GM18505 (cell line): ENCODE measurements at regions not wholly inside any gene's neighbourhood (a gene's known extent, or its start where the extent isn't known, plus 50 kb on each side); places are given as distances from the start of the nearest gene placed in this dataset.
"Not testable (repeated sequence)": the region's sequence is repeated elsewhere in the genome, so short reads cannot be mapped to it uniquely, and the experiment has no call there.

Experiments used
- ATAC-seq: cut with Tn5 transposase; IDR thresholded peaks from one replicate; pipeline ENCODE4 v1.9.1; 2021; ENCODE audit not compliant: unreplicated experiment
- POLR2A ChIP-seq: IDR thresholded peaks from 4 replicates; pipeline ENCODE4 v1.6.1; 2011; ENCODE audit warnings: borderline replicate concordance; ENCODE audit not compliant: insufficient read depth, insufficient read length; ENCODE audit errors: extremely low read depth

DNA sequence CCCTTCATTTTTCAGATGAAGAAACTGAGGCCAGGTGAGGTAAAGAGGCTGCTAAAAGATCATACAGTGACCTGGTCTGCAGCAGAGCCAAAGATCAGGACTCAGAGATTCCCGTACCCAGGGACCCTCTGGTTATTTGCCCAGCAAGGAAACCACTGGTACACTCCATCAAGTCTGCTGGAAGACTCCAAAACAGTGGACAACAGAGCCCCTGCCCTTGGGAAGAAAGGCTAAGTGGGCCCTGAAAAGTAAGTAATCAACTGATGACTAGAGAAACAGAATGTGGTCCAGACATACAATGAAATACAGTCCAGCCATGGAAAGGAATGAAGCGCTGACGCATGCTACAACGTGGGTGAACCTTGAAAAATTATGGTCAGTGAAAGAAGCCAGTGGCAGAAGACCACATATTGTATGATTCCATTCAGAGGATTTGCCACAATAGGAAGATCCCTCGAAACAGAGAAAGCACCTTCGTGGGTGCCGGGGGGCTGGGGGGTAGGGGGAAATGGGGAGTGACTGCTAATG lies 106.4 kb downstream of the ETS2 start:
- no peak for ATAC-seq
- no peak for TF ChIP-seq POLR2A

GRCh38 chr21:38911484-38912101 lies 105.9 kb downstream of the ETS2 start:
- ATAC-seq, result no peak
- TF ChIP-seq POLR2A, result no peak

GRCh38 chr21:38910390-38911067 lies 104.8 kb downstream of the ETS2 start:
- TF ChIP-seq POLR2A, result no peak
- ATAC-seq, result no peak

- no peak for ATAC-seq
Observed at GRCh38 chr21:38909929-38910328, 104.2 kb downstream of the ETS2 start.

DNA sequence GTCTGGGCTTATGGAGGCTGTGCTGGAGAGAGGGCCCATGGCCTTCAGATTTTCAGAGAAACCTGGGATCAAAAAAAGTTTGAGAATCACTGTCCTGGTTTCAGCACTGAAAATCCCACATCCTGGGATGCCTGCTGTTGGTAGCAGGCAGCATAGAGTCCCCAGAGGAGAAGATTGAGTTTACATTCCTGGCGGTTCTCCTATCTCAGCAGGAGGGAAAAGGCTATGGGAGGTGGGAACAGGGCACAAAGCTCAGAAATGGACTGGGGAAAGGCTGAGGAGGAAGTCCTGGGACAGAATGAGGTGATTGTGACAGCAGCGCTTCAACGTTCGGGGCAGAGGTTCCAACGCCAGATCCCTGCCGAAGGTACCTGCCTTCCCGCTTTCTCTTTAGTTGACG lies 103.4 kb downstream of the ETS2 start:
- no peak for ATAC-seq
- TF ChIP-seq POLR2A, result no peak

More at GRCh38 chr21:38909929-38910328, 104.2 kb downstream of the ETS2 start:
- no peak for TF ChIP-seq POLR2A

- ATAC-seq, result no peak
- TF ChIP-seq POLR2A, result no peak
Observed at GRCh38 chr21:38908537-38908936, 102.8 kb downstream of the ETS2 start.

- no peak for ATAC-seq
- TF ChIP-seq POLR2A, result no peak
Observed at GRCh38 chr21:38905752-38906151, 100.0 kb downstream of the ETS2 start.

DNA sequence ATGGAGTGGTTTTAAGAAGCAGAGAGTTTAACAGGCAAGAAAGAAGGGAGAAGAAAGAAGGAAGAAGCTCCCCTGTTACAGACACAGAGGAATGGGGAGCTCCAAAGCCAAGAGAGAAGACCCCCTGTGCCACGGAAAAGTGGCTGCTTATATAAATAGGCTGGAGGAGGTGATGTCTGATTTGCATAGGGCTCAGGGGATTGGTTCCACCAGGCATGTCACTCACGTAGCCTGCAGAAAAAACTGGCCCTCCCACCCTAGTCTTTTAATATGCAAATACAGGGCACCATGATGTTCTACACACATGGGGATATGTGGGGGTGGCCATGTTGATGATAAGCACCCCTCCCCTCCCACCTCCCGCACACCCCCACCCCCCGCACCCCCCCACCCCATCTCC lies 99.6 kb downstream of the ETS2 start:
- no peak for ATAC-seq
- TF ChIP-seq POLR2A, result no peak

- no peak for TF ChIP-seq POLR2A
- no peak for ATAC-seq
Observed at GRCh38 chr21:38903690-38904139, 98.0 kb downstream of the ETS2 start.

DNA sequence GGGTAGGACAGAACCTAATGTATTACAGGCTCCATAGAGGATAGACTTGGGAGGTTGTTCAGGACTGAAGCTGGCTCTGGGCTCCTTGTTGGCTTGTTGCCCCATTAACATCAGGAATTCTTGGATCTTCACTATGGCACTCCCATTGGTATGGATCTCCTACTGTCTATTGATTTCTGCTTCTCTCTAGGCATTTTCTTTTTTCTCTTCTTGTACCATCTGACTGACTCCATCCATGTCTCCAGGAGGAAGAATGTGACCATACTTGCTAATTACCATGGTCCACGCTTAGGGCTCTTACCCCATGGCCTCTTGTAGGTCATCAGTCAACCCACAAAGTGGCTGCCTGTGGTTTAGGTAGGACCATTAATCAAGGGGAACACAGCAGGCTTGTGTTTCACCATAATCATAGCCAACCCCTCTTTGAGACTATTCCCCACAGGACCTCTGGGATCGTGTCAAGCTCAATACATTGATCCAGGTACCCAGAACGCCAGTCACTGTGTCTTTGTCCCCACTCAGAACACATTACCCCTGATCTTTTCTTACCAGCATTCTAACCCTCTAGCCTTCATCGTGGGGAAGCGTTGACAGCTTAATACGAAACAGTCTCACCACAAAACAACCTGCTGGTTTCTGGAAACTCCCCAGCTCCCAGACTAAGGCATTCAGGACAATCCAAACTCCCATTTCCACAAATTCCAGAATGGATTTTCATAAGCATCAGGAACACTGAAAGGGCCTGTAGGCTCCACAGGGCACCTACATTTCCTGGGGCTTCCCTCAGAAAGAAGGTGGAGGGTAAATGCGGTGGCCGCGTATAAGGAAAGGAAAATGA lies 97.1 kb downstream of the ETS2 start:
- TF ChIP-seq POLR2A, result no peak

GRCh38 chr21:38900499-38900898 lies 94.8 kb downstream of the ETS2 start:
- TF ChIP-seq POLR2A, result no peak
- ATAC-seq, result no peak

More for the DNA sequence above, 97.1 kb downstream of the ETS2 start:
- ATAC-seq, result no peak

GRCh38 chr21:38899985-38900384 lies 94.3 kb downstream of the ETS2 start:
- ATAC-seq, result not testable (repeated sequence)

- no peak for ATAC-seq
- no peak for TF ChIP-seq POLR2A
Observed at GRCh38 chr21:38899277-38899947, 93.7 kb downstream of the ETS2 start.
